Adrenal gland (tissue), 5 donors: ENCODE measurements at regions not wholly inside any gene's neighbourhood (a gene's known extent, or its start where the extent isn't known, plus 50 kb on each side); places are given as distances from the start of the nearest gene placed in this dataset.

Experiments used
- CTCF ChIP-seq, 6 experiments: fragments of 450-650 bp in 4 of 6; fragments of 200-600 bp in 2 of 6; sonication (generic) in 1 of 6; IDR thresholded peaks; 1 replicate in 5 of 6; 2 replicates in 1 of 6; pipeline versions ENCODE4 v1.5.1 to v1.8.0; 2016 to 2021; ENCODE audit warnings: antibody characterized with exemption in 6 of 6, mild to moderate bottlenecking in 2 of 6, moderate library complexity in 1 of 6
- POLR2A ChIP-seq, 2 donors: fragments of 450-650 bp; IDR thresholded peaks; one replicate each; pipeline ENCODE4 v1.6.1; 2017; ENCODE audit warnings: antibody characterized with exemption in 2 of 2, mild to moderate bottlenecking in 2 of 2, moderate library complexity in 1 of 2
- donor health status: DM: no; HTN: no; CAD: no.

DNA sequence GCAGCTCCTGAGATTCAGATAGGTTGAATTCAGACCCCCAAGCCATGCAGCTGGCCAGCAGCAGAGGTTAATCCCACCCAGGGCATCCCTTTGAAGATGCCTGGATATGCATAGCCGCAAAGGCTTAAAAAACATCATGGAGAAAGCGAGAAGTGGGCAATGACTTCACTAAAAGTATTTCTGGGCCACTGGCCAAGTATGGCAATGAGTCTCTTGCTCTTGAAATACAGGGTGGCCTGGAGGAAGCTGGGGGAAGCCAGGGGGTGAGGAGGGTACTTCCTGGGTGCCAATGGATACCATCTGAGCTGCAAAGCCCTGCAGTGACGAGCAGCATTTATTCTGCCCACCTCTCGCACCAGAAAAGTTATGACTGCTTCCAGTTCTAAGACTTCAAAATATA lies 539.3 kb upstream of the TBX3 start:
- TF ChIP-seq POLR2A (IDR thresholded peaks at IDR 0.05) (no peak), CTCF (IDR thresholded peaks at IDR 0.05) (no peak)
